ENCODE measurements at regions not wholly inside any gene's neighbourhood (a gene's known extent, or its start where the extent isn't known, plus 50 kb on each side); places are given as distances from the start of the nearest gene placed in this dataset.

- Histone ChIP-seq H4K20me1 (ENCODE audit: insufficient read depth) (no peaks in the 10 kb centered on the region), H3K4me1 (ENCODE audit: low read depth, poor library complexity, severe bottlenecking) (no peaks in the 10 kb centered on the region), H3K4me2 (no peak overlapping the region), H3K4me3 (IDR thresholded peaks at IDR 0.05; ENCODE audit: insufficient read depth, low read depth, low read length) (no peak overlapping the region), H3K27me3 (ENCODE audit: insufficient read depth, low read depth) (no peaks in the 10 kb centered on the region), H3K9ac (no peak overlapping the region), H3K79me2 (ENCODE audit: insufficient read depth, low read depth) (no peaks in the 10 kb centered on the region), H3K27ac (no peak overlapping the region), H2AFZ (ENCODE audit: low read depth) (no peak overlapping the region), H3K36me3 (ENCODE audit: insufficient read depth) (no peaks in the 10 kb centered on the region)
- no peak for TF ChIP-seq CTCF (conservative IDR thresholded peaks at IDR 0.05; ENCODE audit: low read depth, low read length)
Observed at GRCh38 chr5:3883040-3883439, 287.4 kb downstream of the IRX1 start.

GRCh38 chr5:3886524-3887451, 291.2 kb downstream of the IRX1 start:
- H3K4me2 ChIP-seq: no peak overlapping the region
- no peak overlapping the region for H3K9ac ChIP-seq
- no peaks in the 10 kb centered on the region for H4K20me1 ChIP-seq (ENCODE audit: insufficient read depth)
- no peaks in the 10 kb centered on the region for H3K36me3 ChIP-seq (ENCODE audit: insufficient read depth)
- H2AFZ ChIP-seq (ENCODE audit: low read depth): no peak overlapping the region
- TF ChIP-seq CTCF (conservative IDR thresholded peaks at IDR 0.05; ENCODE audit: low read depth, low read length): no peak
- no peak overlapping the region for H3K27ac ChIP-seq
- no peaks in the 10 kb centered on the region for H3K27me3 ChIP-seq (ENCODE audit: insufficient read depth, low read depth)
- H3K4me3 ChIP-seq (IDR thresholded peaks at IDR 0.05; ENCODE audit: insufficient read depth, low read depth, low read length): no peak overlapping the region
- no peaks in the 10 kb centered on the region for H3K79me2 ChIP-seq (ENCODE audit: insufficient read depth, low read depth)
- no peaks in the 10 kb centered on the region for H3K4me1 ChIP-seq (ENCODE audit: low read depth, poor library complexity, severe bottlenecking)

GRCh38 chr5:3888310-3888709, 292.7 kb downstream of the IRX1 start:
- Histone ChIP-seq H3K27ac (no peak overlapping the region), H2AFZ (ENCODE audit: low read depth) (no peak overlapping the region), H3K36me3 (ENCODE audit: insufficient read depth) (no peaks in the 10 kb centered on the region), H3K79me2 (ENCODE audit: insufficient read depth, low read depth) (no peaks in the 10 kb centered on the region), H3K4me3 (IDR thresholded peaks at IDR 0.05; ENCODE audit: insufficient read depth, low read depth, low read length) (no peak overlapping the region), H4K20me1 (ENCODE audit: insufficient read depth) (no peaks in the 10 kb centered on the region), H3K27me3 (ENCODE audit: insufficient read depth, low read depth) (no peaks in the 10 kb centered on the region), H3K4me2 (no peak overlapping the region), H3K9ac (no peak overlapping the region), H3K4me1 (ENCODE audit: low read depth, poor library complexity, severe bottlenecking) (no peaks in the 10 kb centered on the region)
- TF ChIP-seq CTCF (conservative IDR thresholded peaks at IDR 0.05; ENCODE audit: low read depth, low read length): no peak

GRCh38 chr5:3889412-3890142, 293.9 kb downstream of the IRX1 start:
- H3K27me3 ChIP-seq (ENCODE audit: insufficient read depth, low read depth): no peaks in the 10 kb centered on the region

More at GRCh38 chr5:3889412-3890142, 293.9 kb downstream of the IRX1 start:
- Histone ChIP-seq H4K20me1 (ENCODE audit: insufficient read depth) (no peaks in the 10 kb centered on the region), H3K27ac (no peak overlapping the region), H3K4me3 (IDR thresholded peaks at IDR 0.05; ENCODE audit: insufficient read depth, low read depth, low read length) (no peak overlapping the region), H2AFZ (ENCODE audit: low read depth) (no peak overlapping the region), H3K4me1 (ENCODE audit: low read depth, poor library complexity, severe bottlenecking) (no peaks in the 10 kb centered on the region), H3K4me2 (no peak overlapping the region), H3K36me3 (ENCODE audit: insufficient read depth) (no peaks in the 10 kb centered on the region), H3K79me2 (ENCODE audit: insufficient read depth, low read depth) (no peaks in the 10 kb centered on the region), H3K9ac (no peak overlapping the region)
- no peak for TF ChIP-seq CTCF (conservative IDR thresholded peaks at IDR 0.05; ENCODE audit: low read depth, low read length)
